PFSK-1 (cell line): ENCODE measurements at regions not wholly inside any gene's neighbourhood (a gene's known extent, or its start where the extent isn't known, plus 50 kb on each side); places are given as distances from the start of the nearest gene placed in this dataset.

Source experiments
- FOXP2 ChIP-seq: optimal IDR thresholded peaks from 2 replicates; pipeline ENCODE3; 2011; ENCODE audit warnings: borderline replicate concordance, control low read depth, inconsistent platforms; ENCODE audit not compliant: insufficient read depth; ENCODE audit errors: extremely low read length, extremely low read depth
- POLR2AphosphoS5 ChIP-seq: IDR thresholded peaks from 2 replicates; pipeline ENCODE4 v1.6.1; 2012; ENCODE audit warnings: low read depth, mild to moderate bottlenecking, control low read depth, low read length, moderate library complexity
- TAF1 ChIP-seq: IDR thresholded peaks from 2 replicates; pipeline ENCODE4 v1.6.1; 2012; ENCODE audit warnings: low read length, control low read depth, borderline replicate concordance; ENCODE audit not compliant: insufficient read depth

GRCh38 chr4:108486046-108486445, 134.3 kb upstream of the RPL34 start:
- no peak for TF ChIP-seq TAF1
- no peak for TF ChIP-seq POLR2AphosphoS5
- no peak for TF ChIP-seq FOXP2
